Left kidney (tissue), 1 donor: ENCODE measurements at regions not wholly inside any gene's neighbourhood (a gene's known extent, or its start where the extent isn't known, plus 50 kb on each side); places are given as distances from the start of the nearest gene placed in this dataset.
"Not testable (repeated sequence)": the region's sequence is repeated elsewhere in the genome, so short reads cannot be mapped to it uniquely, and the experiment has no call there.

ENCODE experiments used
- DNase-seq: peaks from one replicate; pipeline ENCODE4 v3.0.0-alpha.2; 2013

GRCh38 chr11:39462506-39462905 is 1996.9 kb downstream of the LRRC4C start:
- DNase-seq = no peak

- DNase-seq = no peak
Measured at GRCh38 chr11:39461066-39461465, 1998.4 kb downstream of the LRRC4C start.

GRCh38 chr11:39459606-39460005 is 1999.8 kb downstream of the LRRC4C start:
- DNase-seq = no peak

GRCh38 chr11:39458481-39458880 is 2001.0 kb downstream of the LRRC4C start:
- no peak for DNase-seq

DNA sequence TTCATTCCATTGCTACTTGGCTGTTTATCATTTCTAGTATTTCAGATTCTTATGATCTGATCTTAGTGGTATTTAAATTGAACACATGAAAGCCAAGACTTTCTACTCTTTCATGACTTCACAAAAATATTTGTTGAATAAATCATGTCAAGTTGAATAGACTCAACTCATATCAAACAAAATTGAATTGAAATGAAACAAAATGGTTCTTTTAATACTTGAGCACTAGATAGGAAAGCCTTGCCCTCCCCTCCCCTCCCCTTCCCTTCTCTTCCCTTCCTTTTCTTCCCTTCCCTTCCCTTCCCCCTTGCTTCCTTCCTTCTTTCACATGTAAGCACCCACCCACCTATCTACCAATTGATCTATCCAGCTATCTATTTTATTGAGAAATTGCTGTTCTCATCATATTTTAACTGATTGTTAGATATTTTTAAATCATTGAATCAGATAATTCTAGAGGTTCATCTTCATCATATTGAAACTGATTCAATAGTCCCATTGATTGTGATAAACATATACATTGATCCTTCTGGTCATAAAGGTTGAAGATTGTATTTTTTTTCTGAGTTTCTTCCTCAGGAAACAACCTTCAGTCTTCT is 2015.9 kb downstream of the LRRC4C start:
- no peak for DNase-seq

DNA sequence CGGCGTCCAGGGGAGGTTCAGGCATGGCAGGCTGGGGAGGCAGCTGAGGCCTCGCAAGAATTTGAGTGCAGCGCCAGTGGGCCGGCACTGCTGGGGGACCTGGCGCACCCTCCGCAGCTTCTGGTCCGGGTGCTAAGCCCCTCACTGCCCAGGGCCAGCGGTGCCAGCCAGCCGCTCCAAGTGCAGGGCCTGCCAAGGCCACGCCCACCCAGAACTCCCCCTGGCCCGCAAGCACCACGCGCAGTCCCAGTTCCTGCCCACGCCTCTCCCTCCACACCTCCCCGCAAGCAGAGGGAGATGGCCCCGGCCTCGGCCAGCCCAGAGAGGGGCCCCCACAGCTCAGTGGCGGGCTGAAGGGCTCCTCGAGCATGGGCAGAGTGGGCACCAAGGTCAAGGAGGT is 2017.3 kb downstream of the LRRC4C start:
- DNase-seq = no peak

GRCh38 chr11:39435641-39436040 is 2023.8 kb downstream of the LRRC4C start:
- DNase-seq = no peak

GRCh38 chr11:39434466-39434865 is 2025.0 kb downstream of the LRRC4C start:
- DNase-seq = no peak

- no peak for DNase-seq
Measured at GRCh38 chr11:39432929-39433328, 2026.5 kb downstream of the LRRC4C start.

- no peak for DNase-seq
Measured at GRCh38 chr11:39425226-39425625, 2034.2 kb downstream of the LRRC4C start.

DNA sequence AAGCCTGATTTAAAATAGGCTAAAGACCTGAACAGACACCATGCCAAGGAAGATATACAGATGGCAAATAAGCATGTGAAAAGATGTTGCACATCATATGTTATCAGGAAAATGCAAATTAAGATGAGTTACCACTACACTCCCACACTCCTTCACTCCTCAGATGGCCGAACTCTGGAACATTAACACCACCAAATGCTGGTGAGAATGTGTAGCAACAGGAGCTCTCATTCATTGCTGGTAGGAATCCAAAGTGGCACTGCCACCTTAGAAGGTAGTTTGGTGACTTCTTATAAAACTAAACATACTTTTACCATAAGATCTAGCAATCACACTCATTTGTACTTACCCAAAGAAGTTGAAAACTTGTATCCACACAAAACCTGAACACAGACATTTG is 2047.3 kb downstream of the LRRC4C start:
- no peak for DNase-seq

GRCh38 chr11:39385911-39386310 is 2073.5 kb downstream of the LRRC4C start:
- no peak for DNase-seq

- DNase-seq = peak; percentile 45
Measured at GRCh38 chr11:39374963-39375698, 2084.3 kb downstream of the LRRC4C start.

DNA sequence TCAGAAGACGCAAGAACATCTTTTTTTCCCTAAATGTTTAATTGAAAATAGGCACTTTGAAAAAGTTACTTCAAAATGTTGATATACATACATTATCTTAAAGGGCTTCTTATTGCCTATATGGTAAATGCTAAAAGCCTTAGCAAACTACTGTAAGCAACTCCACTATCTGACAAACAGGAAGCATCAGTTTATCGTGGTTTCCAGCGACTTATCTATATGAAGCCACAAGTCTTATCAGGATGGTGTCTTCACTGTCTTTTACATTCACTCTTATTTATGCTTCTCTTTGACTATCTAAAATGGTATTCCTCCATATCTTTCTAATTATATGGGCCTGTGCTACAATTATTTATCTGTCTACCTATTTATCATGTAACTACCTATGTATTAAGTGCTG is 2091.9 kb downstream of the LRRC4C start:
- DNase-seq = no peak

- DNase-seq = peak; percentile 31
Measured at GRCh38 chr11:39365809-39366436, 2093.5 kb downstream of the LRRC4C start.

GRCh38 chr11:39363571-39363970 is 2095.9 kb downstream of the LRRC4C start:
- no peak for DNase-seq

DNA sequence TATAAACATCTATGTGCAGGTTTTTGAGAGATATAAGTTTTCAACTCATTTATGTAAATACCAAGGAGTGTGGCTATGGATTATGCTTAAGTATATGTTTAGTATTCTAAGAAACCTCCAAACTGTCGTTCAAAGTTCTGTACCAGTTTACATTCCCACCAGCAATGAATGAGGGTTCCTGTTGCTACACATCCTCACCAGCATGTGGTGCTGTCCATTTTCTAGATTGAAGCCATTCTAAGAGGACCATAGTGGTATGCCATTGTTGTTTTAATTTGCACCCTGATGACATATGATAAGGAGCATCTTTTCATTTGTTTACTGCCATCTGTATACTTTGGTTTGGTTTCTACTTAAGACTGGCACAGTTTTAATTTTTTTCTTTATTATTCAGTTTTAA is 2097.9 kb downstream of the LRRC4C start:
- no peak for DNase-seq

GRCh38 chr11:39345834-39346442 is 2113.5 kb downstream of the LRRC4C start:
- DNase-seq = no peak

- DNase-seq = no peak
Measured at GRCh38 chr11:39341461-39341860, 2118.0 kb downstream of the LRRC4C start.

DNA sequence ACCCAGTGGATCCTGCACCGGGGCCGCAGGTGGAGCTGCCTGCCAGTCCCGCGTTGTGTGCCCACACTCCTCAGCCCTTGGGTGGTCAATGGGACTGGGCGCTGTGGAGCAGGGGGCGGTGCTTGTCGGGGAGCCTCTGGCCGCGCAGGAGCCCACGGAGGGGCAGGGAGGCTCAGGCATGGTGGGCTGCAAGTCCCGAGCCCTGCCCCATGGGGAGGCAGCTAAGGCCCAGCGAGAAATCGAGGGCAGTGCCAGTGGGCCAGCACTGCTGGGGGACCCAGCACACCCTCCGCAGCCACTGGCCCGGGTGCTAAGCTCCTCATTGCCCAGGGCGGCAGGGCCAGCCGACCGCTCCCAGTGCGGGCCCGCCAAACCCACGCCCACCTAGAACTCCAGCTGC is 2126.4 kb downstream of the LRRC4C start:
- DNase-seq = not testable (repeated sequence)

DNA sequence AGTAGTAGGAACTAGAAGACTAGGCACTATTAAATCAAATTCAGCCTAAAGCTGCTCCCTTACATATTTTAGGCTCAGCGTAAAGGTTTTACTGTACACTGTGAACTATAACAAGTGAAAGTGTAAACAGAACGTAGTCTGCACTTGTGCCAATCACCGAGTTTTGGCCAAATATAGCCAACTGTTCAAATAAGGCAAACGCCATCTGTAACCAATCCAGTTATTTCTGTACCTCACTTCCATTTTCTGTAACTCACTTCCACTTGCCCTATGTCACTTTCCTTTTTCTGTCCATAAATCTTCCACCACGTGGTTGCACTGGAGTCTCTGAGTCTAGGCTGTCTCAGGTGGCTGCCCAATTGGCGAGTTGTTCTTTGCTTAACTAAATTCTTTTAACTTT is 2132.2 kb downstream of the LRRC4C start:
- DNase-seq = peak; percentile 6

DNA sequence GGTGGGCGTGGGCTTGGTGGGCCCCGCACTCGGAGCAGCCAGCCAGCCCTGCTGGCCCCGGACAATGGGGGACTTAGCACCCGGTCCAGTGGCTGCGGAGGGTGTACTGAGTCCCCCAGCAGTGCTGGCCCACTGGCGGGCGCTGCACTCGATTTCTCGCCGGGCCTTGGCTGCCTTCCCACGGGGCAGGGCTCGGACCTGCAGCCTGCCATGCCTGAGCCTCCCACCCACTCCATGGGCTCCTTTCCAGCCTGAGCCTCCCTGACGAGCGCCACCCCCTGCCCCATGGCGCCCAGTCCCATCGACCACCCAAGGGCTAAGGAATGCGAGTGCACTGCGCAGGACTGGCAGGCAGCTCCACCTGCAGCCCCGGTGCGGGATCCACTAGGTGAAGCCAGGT is 2147.6 kb downstream of the LRRC4C start:
- not testable (repeated sequence) for DNase-seq

GRCh38 chr11:39304586-39304985 is 2154.9 kb downstream of the LRRC4C start:
- DNase-seq = no peak
